ENCODE measurements at regions not wholly inside any gene's neighbourhood (a gene's known extent, or its start where the extent isn't known, plus 50 kb on each side); places are given as distances from the start of the nearest gene placed in this dataset.
"Not testable (repeated sequence)": the region's sequence is repeated elsewhere in the genome, so short reads cannot be mapped to it uniquely, and the experiment has no call there.

GRCh38 chr17:27944546-27945332, 51.6 kb upstream of the LYRM9 start:
- DNase-seq (ENCODE audit: low read depth) = no peak
- no peak for TF ChIP-seq CTCF (IDR thresholded peaks at IDR 0.05; ENCODE audit: control insufficient read depth, extremely low read depth, insufficient read depth)
- no peak overlapping the region for H3K4me3 ChIP-seq (ENCODE audit: low read depth, low read length)

GRCh38 chr17:27945333-27945616, 52.1 kb upstream of the LYRM9 start:
- no peak for TF ChIP-seq CTCF (IDR thresholded peaks at IDR 0.05; ENCODE audit: control insufficient read depth, extremely low read depth, insufficient read depth)
- no peak for DNase-seq (ENCODE audit: low read depth)
- H3K4me3 ChIP-seq (ENCODE audit: low read depth, low read length) = no peak overlapping the region

- no peak overlapping the region for H3K4me3 ChIP-seq (ENCODE audit: low read depth, low read length)
- DNase-seq (ENCODE audit: low read depth) = no peak
- TF ChIP-seq CTCF (IDR thresholded peaks at IDR 0.05; ENCODE audit: control insufficient read depth, extremely low read depth, insufficient read depth) = no peak
These were observed 52.8 kb upstream of the LYRM9 start for GRCh38 chr17:27945953-27946352.

- H3K4me3 ChIP-seq (ENCODE audit: low read depth, low read length) = no peak overlapping the region
- TF ChIP-seq CTCF (IDR thresholded peaks at IDR 0.05; ENCODE audit: control insufficient read depth, extremely low read depth, insufficient read depth) = no peak
- DNase-seq (ENCODE audit: low read depth) = no peak
These were observed 53.3 kb upstream of the LYRM9 start for GRCh38 chr17:27946513-27946912.

- DNase-seq (ENCODE audit: low read depth) = no peak
- H3K4me3 ChIP-seq (ENCODE audit: low read depth, low read length) = no peak overlapping the region
- no peak for TF ChIP-seq CTCF (IDR thresholded peaks at IDR 0.05; ENCODE audit: control insufficient read depth, extremely low read depth, insufficient read depth)
These were observed 53.8 kb upstream of the LYRM9 start for GRCh38 chr17:27947005-27947406.

GRCh38 chr17:27949304-27949703, 56.1 kb upstream of the LYRM9 start:
- no peak for DNase-seq (ENCODE audit: low read depth)
- TF ChIP-seq CTCF (IDR thresholded peaks at IDR 0.05; ENCODE audit: control insufficient read depth, extremely low read depth, insufficient read depth) = no peak
- no peak overlapping the region for H3K4me3 ChIP-seq (ENCODE audit: low read depth, low read length)

- not testable (repeated sequence) for DNase-seq (ENCODE audit: low read depth)
These were observed 57.1 kb upstream of the LYRM9 start for GRCh38 chr17:27950225-27950624.

More at GRCh38 chr17:27950225-27950624, 57.1 kb upstream of the LYRM9 start:
- H3K4me3 ChIP-seq (ENCODE audit: low read depth, low read length) = not testable (repeated sequence)

Measured in LNCaP clone FGC (cell line).